Breast epithelium (tissue), 4 donors: ENCODE measurements at regions not wholly inside any gene's neighbourhood (a gene's known extent, or its start where the extent isn't known, plus 50 kb on each side); places are given as distances from the start of the nearest gene placed in this dataset.

ENCODE experiments used
- DNase-seq, 2 donors: peaks; one replicate each; pipeline ENCODE4 v3.0.0-alpha.2; 2019; ENCODE audit warnings: low spot score in 2 of 2
- H3K27ac ChIP-seq, 2 donors: fragments of 200-600 bp; sonication (generic) in 1 of 2; one replicate each; pipeline ENCODE4 v1.5.1; 2016 to 2019; ENCODE audit warnings: mild to moderate bottlenecking in 1 of 2
- H3K27me3 ChIP-seq, 2 donors: fragments of 200-600 bp; sonication (generic) in 1 of 2; one replicate each; pipeline versions ENCODE4 v1.5.1 to v1.6.0; 2017 to 2019; ENCODE audit warnings: control low read depth in 1 of 2, mild to moderate bottlenecking in 1 of 2
- H3K36me3 ChIP-seq: fragments of 200-600 bp; one replicate; pipeline ENCODE4 v1.5.1; 2019
- H3K4me1 ChIP-seq, 2 donors: fragments of 200-600 bp; sonication (generic); one replicate each; pipeline ENCODE4 v1.5.1; 2016 to 2019; ENCODE audit warnings: control low read depth in 1 of 2
- H3K4me3 ChIP-seq, 3 donors: fragments of 200-600 bp; sonication (generic); 1 replicate in 2 of 3; 2 replicates in 1 of 3; pipeline ENCODE4 v1.5.1; 2016 to 2019; ENCODE audit warnings: mild to moderate bottlenecking in 3 of 3, moderate library complexity in 2 of 3
- H3K9me3 ChIP-seq, 2 donors: fragments of 200-600 bp; sonication (generic) in 1 of 2; one replicate each; pipeline ENCODE4 v1.5.1; 2016 to 2019; ENCODE audit warnings: control low read depth in 1 of 2
- CTCF ChIP-seq, 3 donors: fragments of 450-650 bp; IDR thresholded peaks; one replicate each; pipeline ENCODE4 v1.5.1; 2016 to 2017; ENCODE audit warnings: antibody characterized with exemption in 3 of 3, mild to moderate bottlenecking in 3 of 3, moderate library complexity in 3 of 3
- POLR2A ChIP-seq: fragments of 450-650 bp; IDR thresholded peaks from one replicate; pipeline ENCODE4 v1.6.1; 2016; ENCODE audit warnings: antibody characterized with exemption, mild to moderate bottlenecking, moderate library complexity
- POLR2AphosphoS5 ChIP-seq, 3 donors: sonication (generic); formaldehyde crosslinking; IDR thresholded peaks; one replicate each; pipeline ENCODE4 v1.6.1; 2017; ENCODE audit warnings: antibody characterized with exemption in 3 of 3
- intact Hi-C: fragments of 100-400 bp; cut with DNase I; formaldehyde crosslinking; loops from one replicate; pipeline ENCODE4 v1.15.1; 2023; ENCODE audit warnings: low total_unique reads

GRCh38 chr1:50257029-50257428, 148.3 kb downstream of the ELAVL4 start:
- Histone ChIP-seq H3K27me3 (peaks cover 0 to 12% of the 10 kb centered on the region in 2 donors), H3K9me3 (no peaks in the 10 kb centered on the region), H3K4me1 (no peaks in the 10 kb centered on the region), H3K36me3 (no peaks in the 10 kb centered on the region), H3K27ac (no peak overlapping the region), H3K4me3 (no peak overlapping the region)
- no peak for TF ChIP-seq CTCF (IDR thresholded peaks at IDR 0.05)
- TF ChIP-seq POLR2AphosphoS5 (IDR thresholded peaks at IDR 0.05) = no peak
- TF ChIP-seq POLR2A = no peak
- intact Hi-C loops = no loop called here
- no peak for DNase-seq
